ENCODE measurements at regions not wholly inside any gene's neighbourhood (a gene's known extent, or its start where the extent isn't known, plus 50 kb on each side); places are given as distances from the start of the nearest gene placed in this dataset.

DNA sequence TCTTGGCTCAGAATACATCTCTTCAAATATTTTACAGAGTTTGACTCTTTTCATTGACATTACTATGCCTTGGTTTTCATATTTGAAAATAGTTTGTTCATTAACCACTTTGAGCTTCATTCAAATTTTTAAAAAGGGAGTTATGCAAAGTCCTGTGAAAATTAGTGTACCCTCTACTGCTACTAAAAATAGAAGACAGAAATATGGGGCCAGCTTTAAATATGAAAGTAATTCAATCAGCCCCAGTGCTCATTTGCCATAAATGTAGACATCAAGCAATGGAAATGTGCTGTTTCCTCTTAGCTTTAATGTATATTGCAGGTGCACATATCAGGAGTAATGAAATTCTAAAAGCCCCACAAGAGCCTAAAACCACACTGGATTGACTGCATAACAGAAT is 218.7 kb downstream of the SPATA18 start:
- TF ChIP-seq, protein P1, sequence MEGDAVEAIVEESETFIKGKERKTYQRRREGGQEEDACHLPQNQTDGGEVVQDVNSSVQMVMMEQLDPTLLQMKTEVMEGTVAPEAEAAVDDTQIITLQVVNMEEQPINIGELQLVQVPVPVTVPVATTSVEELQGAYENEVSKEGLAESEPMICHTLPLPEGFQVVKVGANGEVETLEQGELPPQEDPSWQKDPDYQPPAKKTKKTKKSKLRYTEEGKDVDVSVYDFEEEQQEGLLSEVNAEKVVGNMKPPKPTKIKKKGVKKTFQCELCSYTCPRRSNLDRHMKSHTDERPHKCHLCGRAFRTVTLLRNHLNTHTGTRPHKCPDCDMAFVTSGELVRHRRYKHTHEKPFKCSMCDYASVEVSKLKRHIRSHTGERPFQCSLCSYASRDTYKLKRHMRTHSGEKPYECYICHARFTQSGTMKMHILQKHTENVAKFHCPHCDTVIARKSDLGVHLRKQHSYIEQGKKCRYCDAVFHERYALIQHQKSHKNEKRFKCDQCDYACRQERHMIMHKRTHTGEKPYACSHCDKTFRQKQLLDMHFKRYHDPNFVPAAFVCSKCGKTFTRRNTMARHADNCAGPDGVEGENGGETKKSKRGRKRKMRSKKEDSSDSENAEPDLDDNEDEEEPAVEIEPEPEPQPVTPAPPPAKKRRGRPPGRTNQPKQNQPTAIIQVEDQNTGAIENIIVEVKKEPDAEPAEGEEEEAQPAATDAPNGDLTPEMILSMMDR (IDR thresholded peaks at IDR 0.05), result no peak
- TF ChIP-seq POLR2A (IDR thresholded peaks at IDR 0.05), result no peak
